GM12874 (cell line): ENCODE measurements at regions not wholly inside any gene's neighbourhood (a gene's known extent, or its start where the extent isn't known, plus 50 kb on each side); places are given as distances from the start of the nearest gene placed in this dataset.

Source experiments
- CTCF ChIP-seq: IDR thresholded peaks from 2 replicates; pipeline ENCODE4 v1.5.1; 2011; ENCODE audit warnings: low read depth, mild to moderate bottlenecking, control low read depth, low read length, moderate library complexity; ENCODE audit not compliant: insufficient read depth

DNA sequence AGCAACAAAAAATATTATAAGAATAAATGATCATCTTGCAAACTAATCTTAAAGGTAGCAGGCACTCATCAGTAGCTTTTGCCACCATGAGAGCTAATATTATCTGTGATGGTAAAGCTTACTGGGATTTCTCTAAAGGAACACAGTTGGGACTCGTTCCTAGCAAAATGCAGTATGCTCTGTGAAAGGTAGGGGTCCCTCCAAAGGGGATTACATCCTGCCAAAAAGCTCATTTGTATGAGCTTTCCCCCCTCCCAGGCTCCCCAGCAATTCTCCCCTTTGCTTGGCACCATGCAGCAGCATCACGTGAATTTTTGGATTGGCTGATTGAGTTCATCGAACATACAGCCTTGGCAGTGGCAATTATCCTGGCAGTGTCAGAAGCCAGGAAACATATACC lies 361.0 kb upstream of the PLSCR5 start:
- TF ChIP-seq CTCF: no peak

- TF ChIP-seq CTCF: no peak
Observed at GRCh38 chr3:146953511-146953981, 348.4 kb upstream of the PLSCR5 start.

DNA sequence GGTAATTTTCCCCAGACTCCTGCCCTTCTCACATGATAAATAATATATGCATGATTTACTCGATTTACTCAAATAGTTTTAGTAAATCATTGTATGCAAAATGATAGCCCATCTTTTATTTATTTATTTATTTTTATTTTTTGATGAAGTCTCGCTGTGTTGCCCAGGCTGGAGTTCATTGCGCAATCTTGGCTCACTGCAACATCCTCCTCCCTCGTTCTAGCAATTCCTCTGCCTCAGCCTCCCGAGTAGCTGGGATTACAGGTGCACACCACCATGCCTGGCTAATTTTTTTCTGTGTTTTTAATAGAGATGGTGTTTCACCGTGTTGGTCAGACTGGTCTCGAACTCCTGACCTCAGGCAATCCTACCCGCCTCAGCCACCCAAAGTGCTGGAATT lies 343.8 kb upstream of the PLSCR5 start:
- no peak for TF ChIP-seq CTCF

DNA sequence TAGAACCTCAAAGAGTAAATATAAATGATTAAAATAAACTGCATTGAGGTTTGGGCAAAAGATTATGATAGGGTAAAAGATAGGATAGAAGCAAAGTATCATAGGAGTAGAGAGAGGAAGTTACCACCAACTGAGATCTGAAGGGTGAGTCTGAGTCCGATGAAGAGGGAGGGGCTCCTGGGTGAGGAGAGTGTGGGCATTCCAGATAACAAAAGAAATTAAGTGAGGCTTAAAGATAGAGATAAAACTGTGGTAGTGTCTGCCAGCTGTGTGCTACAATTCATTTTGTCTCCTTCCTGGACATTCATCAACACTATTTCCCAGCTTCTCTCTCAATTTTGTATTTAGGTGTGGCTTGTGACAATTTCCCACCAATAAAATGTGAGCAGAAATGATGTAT lies 343.0 kb upstream of the PLSCR5 start:
- no peak for TF ChIP-seq CTCF

DNA sequence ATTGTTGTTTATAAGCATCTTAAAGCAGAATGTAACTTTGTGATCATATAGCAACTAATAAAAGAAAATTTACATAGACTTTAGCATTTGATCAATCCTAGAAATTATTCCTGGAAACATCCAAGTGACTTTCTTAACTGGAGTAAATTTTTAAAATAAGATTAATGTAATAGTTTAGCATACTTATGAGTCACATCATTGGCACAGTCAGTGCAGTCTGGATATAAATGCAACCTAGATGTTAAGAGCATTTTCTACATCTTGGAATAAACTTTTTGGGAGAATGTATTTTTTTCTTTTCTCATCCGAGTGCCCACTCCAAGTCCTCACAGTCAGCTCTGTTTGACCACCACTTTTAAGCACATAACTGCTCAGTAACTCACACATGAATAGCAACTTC lies 324.6 kb upstream of the PLSCR5 start:
- no peak for TF ChIP-seq CTCF

DNA sequence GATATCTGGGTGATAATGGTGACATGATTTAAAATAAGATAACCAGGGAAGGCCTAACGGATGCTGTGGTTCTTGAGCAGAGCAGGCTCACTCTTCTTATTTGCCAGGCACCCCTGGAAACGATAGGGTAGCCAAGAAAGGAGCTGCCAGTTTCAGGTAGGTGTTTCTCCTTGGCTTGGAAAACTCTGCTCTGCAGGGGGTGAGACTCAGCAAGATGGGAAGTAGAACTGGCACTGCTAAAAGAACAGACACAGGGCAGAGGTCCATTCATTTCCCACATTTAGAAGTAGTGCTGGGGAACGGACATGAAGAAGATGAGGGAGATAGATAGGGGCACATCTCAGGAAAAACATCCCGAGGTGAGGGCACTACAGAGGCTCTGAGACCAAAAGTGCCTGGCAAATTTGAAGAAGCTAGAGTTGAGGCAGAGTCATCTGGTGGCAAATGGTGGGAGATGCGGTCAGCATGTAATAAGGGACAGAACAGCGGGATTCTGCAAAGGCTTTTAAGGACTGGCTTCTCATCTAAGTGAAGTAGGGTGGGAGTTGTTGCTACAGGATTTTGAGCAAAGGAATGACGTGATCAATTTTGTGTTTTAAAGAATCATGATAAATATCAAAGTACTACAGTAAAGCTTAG lies 323.4 kb upstream of the PLSCR5 start:
- no peak for TF ChIP-seq CTCF

GRCh38 chr3:146921693-146922092 lies 316.5 kb upstream of the PLSCR5 start:
- TF ChIP-seq CTCF: no peak
